ENCODE measurements at regions not wholly inside any gene's neighbourhood (a gene's known extent, or its start where the extent isn't known, plus 50 kb on each side); places are given as distances from the start of the nearest gene placed in this dataset.

- H3K36me3 ChIP-seq, result no peaks in the 10 kb centered on the region
- TF ChIP-seq, protein P1, sequence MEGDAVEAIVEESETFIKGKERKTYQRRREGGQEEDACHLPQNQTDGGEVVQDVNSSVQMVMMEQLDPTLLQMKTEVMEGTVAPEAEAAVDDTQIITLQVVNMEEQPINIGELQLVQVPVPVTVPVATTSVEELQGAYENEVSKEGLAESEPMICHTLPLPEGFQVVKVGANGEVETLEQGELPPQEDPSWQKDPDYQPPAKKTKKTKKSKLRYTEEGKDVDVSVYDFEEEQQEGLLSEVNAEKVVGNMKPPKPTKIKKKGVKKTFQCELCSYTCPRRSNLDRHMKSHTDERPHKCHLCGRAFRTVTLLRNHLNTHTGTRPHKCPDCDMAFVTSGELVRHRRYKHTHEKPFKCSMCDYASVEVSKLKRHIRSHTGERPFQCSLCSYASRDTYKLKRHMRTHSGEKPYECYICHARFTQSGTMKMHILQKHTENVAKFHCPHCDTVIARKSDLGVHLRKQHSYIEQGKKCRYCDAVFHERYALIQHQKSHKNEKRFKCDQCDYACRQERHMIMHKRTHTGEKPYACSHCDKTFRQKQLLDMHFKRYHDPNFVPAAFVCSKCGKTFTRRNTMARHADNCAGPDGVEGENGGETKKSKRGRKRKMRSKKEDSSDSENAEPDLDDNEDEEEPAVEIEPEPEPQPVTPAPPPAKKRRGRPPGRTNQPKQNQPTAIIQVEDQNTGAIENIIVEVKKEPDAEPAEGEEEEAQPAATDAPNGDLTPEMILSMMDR (IDR thresholded peaks at IDR 0.05), result no peak
- WGBS, 4 donors, result 60 to 73% (median 69%) methylated on average over 5 of the region's 5 CpGs
- H3K4me3 ChIP-seq, result no peak overlapping the region
- peak in 1 of 4 donors; percentile 56 for ATAC-seq
- H3K9me3 ChIP-seq, result no peaks in the 10 kb centered on the region
- no peaks in the 10 kb centered on the region for H3K4me1 ChIP-seq
- no peaks in the 10 kb centered on the region for H3K27me3 ChIP-seq
- intact Hi-C loops (cut with DNase I), result no loop called here
- H3K27ac ChIP-seq, result no peak overlapping the region
- peak in 2 of 5 donors; percentile 32 to 51 for DNase-seq
Observed at GRCh38 chr2:173692068-173692467, 273.1 kb downstream of the SP3 start.

GRCh38 chr2:173693044-173693589, 272.1 kb downstream of the SP3 start:
- no peak for ATAC-seq
- DNase-seq, result no peak
- intact Hi-C loops (cut with DNase I), result no loop called here
- no peaks in the 10 kb centered on the region for H3K27me3 ChIP-seq
- 86 to 92% (median 88%) methylated on average over 5 of the region's 5 CpGs for WGBS, 4 donors
- H3K27ac ChIP-seq, result no peak overlapping the region
- no peaks in the 10 kb centered on the region for H3K9me3 ChIP-seq
- TF ChIP-seq, protein P1 (IDR thresholded peaks at IDR 0.05), result no peak
- no peak for TF ChIP-seq POLR2A (IDR thresholded peaks at IDR 0.05)
- no peak overlapping the region for H3K4me3 ChIP-seq
- no peaks in the 10 kb centered on the region for H3K4me1 ChIP-seq
- H3K36me3 ChIP-seq, result no peaks in the 10 kb centered on the region

- TF ChIP-seq POLR2A (IDR thresholded peaks at IDR 0.05), result no peak
- TF ChIP-seq, protein P1 (IDR thresholded peaks at IDR 0.05), result no peak
- Histone ChIP-seq H3K9me3 (no peaks in the 10 kb centered on the region), H3K27me3 (no peaks in the 10 kb centered on the region), H3K36me3 (no peaks in the 10 kb centered on the region), H3K4me3 (no peak overlapping the region), H3K4me1 (no peaks in the 10 kb centered on the region), H3K27ac (no peak overlapping the region)
- DNase-seq, result no peak
- ATAC-seq, result no peak
- 81 to 92% (median 88%) methylated on average over 5 of the region's 5 CpGs for WGBS, 4 donors
- intact Hi-C loops (cut with DNase I), result no loop called here
Observed at GRCh38 chr2:173696274-173696673, 268.9 kb downstream of the SP3 start.

DNA sequence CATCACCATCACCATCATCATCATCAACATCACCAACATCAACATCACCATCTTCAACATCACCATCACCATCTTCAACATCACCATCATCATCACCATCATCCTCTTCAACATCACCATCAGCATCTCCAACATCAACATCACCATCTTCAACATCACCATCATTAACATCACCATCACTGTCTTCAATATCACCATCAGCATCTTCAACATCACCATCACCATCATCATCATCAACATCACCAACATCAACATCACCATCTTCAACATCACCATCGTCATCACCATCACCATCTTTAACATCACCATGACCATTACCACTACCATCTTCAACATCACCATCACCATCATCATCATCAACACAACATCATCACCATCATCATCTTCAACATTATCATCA, 267.2 kb downstream of the SP3 start:
- Histone ChIP-seq H3K4me1 (no peaks in the 10 kb centered on the region), H3K9me3 (no peaks in the 10 kb centered on the region), H3K27me3 (no peaks in the 10 kb centered on the region), H3K27ac (no peak overlapping the region), H3K4me3 (no peak overlapping the region), H3K36me3 (no peaks in the 10 kb centered on the region)
- intact Hi-C loops (cut with DNase I), result no loop called here
- TF ChIP-seq POLR2A (IDR thresholded peaks at IDR 0.05), result no peak
- TF ChIP-seq, protein P1 (IDR thresholded peaks at IDR 0.05), result no peak
- whole genome bisulfite sequencing, 4 donors, result 83 to 98% (median 95%) methylated on average over 1 of the region's 1 CpG
- DNase-seq (no peak), ATAC-seq (no peak)
